ENCODE measurements at regions not wholly inside any gene's neighbourhood (a gene's known extent, or its start where the extent isn't known, plus 50 kb on each side); places are given as distances from the start of the nearest gene placed in this dataset.

GRCh38 chr12:107226126-107226525, 132.8 kb upstream of the CRY1 start:
- no peak for DNase-seq

- DNase-seq: no peak
These were observed 134.7 kb upstream of the CRY1 start for GRCh38 chr12:107228076-107228475.

GRCh38 chr12:107229827-107230226, 136.5 kb upstream of the CRY1 start:
- no peak for DNase-seq

- no peak for DNase-seq
These were observed 138.0 kb upstream of the CRY1 start for GRCh38 chr12:107231303-107231702.

- no peak for DNase-seq
These were observed 140.2 kb upstream of the CRY1 start for GRCh38 chr12:107233551-107233950.

GRCh38 chr12:107235600-107235999, 142.3 kb upstream of the CRY1 start:
- DNase-seq: no peak

- DNase-seq: no peak
These were observed 143.6 kb upstream of the CRY1 start for GRCh38 chr12:107236824-107237511.

GRCh38 chr12:107238296-107238695, 144.9 kb upstream of the CRY1 start:
- no peak for DNase-seq

- no peak for DNase-seq
These were observed 148.1 kb upstream of the CRY1 start for GRCh38 chr12:107241411-107241810.

GRCh38 chr12:107242189-107242588, 148.8 kb upstream of the CRY1 start:
- no peak for DNase-seq

GRCh38 chr12:107243341-107243740, 150.0 kb upstream of the CRY1 start:
- DNase-seq: no peak

- DNase-seq: no peak
These were observed 151.2 kb upstream of the CRY1 start for GRCh38 chr12:107244584-107244983.

- no peak for DNase-seq
These were observed 154.3 kb upstream of the CRY1 start for GRCh38 chr12:107247650-107248049.

- no peak for DNase-seq
These were observed 154.8 kb upstream of the CRY1 start for GRCh38 chr12:107248187-107248586.

GRCh38 chr12:107251288-107251687, 157.9 kb upstream of the CRY1 start:
- no peak for DNase-seq

GRCh38 chr12:107253361-107253760, 160.0 kb upstream of the CRY1 start:
- DNase-seq: no peak

GRCh38 chr12:107254258-107254856, 161.0 kb upstream of the CRY1 start:
- DNase-seq: no peak

GRCh38 chr12:107258780-107259179, 165.4 kb upstream of the CRY1 start:
- no peak for DNase-seq

GRCh38 chr12:107263980-107264379, 170.6 kb upstream of the CRY1 start:
- no peak for DNase-seq

GRCh38 chr12:107264667-107265066, 171.3 kb upstream of the CRY1 start:
- DNase-seq: no peak

GRCh38 chr12:107267604-107268003, 174.3 kb upstream of the CRY1 start:
- DNase-seq: no peak

- DNase-seq: no peak
These were observed 178.2 kb upstream of the CRY1 start for GRCh38 chr12:107271523-107271922.

GRCh38 chr12:107275530-107275929, 182.2 kb upstream of the CRY1 start:
- no peak for DNase-seq

GRCh38 chr12:107277855-107278254, 184.5 kb upstream of the CRY1 start:
- no peak for DNase-seq

- DNase-seq: no peak
These were observed 189.3 kb upstream of the CRY1 start for GRCh38 chr12:107282628-107283027.
